Smooth muscle cell (in vitro differentiated cells): ENCODE measurements at regions not wholly inside any gene's neighbourhood (a gene's known extent, or its start where the extent isn't known, plus 50 kb on each side); places are given as distances from the start of the nearest gene placed in this dataset.

ENCODE experiments used
- DNase-seq: peaks from one replicate; lab custom pipeline; 2025; ENCODE audit not compliant: unreplicated experiment; lab: John Stamatoyannopoulos, UW
- H2AFZ ChIP-seq: fragments of 200-600 bp; sonication (generic); 2 replicates; pipeline ENCODE4 v1.6.0; 2016; ENCODE audit warnings: antibody characterized with exemption, low read depth, mild to moderate bottlenecking
- H3F3A ChIP-seq: fragments of 200-600 bp; sonication (generic); 2 replicates; pipeline ENCODE4 v1.6.0; 2017; ENCODE audit warnings: antibody characterized with exemption, low read depth
- H3K27ac ChIP-seq: fragments of 200-600 bp; sonication (generic); 2 replicates; pipeline ENCODE4 v1.5.1; 2016; ENCODE audit warnings: low read depth, mild to moderate bottlenecking
- H3K27me3 ChIP-seq: fragments of 200-600 bp; sonication (generic); 2 replicates; pipeline ENCODE4 v1.6.1; 2016; ENCODE audit warnings: low read depth, mild to moderate bottlenecking
- H3K36me3 ChIP-seq: fragments of 200-600 bp; sonication (generic); 2 replicates; pipeline ENCODE4 v1.5.1; 2016; ENCODE audit warnings: low read depth
- H3K4me1 ChIP-seq: fragments of 200-600 bp; sonication (generic); 2 replicates; pipeline ENCODE4 v1.5.1; 2016; ENCODE audit warnings: low read depth
- H3K4me2 ChIP-seq: fragments of 200-600 bp; sonication (generic); 2 replicates; pipeline ENCODE4 v1.6.0; 2016; ENCODE audit warnings: mild to moderate bottlenecking
- H3K4me3 ChIP-seq: fragments of 200-600 bp; sonication (generic); 2 replicates; pipeline ENCODE4 v1.5.1; 2016; ENCODE audit warnings: mild to moderate bottlenecking
- H3K79me2 ChIP-seq: fragments of 200-600 bp; sonication (generic); 2 replicates; pipeline ENCODE4 v1.6.0; 2016; ENCODE audit warnings: low read depth, mild to moderate bottlenecking
- H3K9ac ChIP-seq: fragments of 200-600 bp; sonication (generic); 2 replicates; pipeline ENCODE4 v1.6.0; 2016; ENCODE audit warnings: low read depth
- H3K9me3 ChIP-seq: fragments of 200-600 bp; sonication (generic); replicated peaks from 2 replicates; pipeline ENCODE4 v1.5.1; 2016; ENCODE audit warnings: low read depth
- H4K20me1 ChIP-seq: fragments of 200-600 bp; sonication (generic); 2 replicates; pipeline ENCODE4 v1.6.0; 2016; ENCODE audit warnings: low read depth
- CTCF ChIP-seq: fragments of 200-600 bp; sonication (generic); IDR thresholded peaks from 2 replicates; pipeline ENCODE4 v1.5.1; 2017; ENCODE audit warnings: borderline replicate concordance, mild to moderate bottlenecking, antibody characterized with exemption; ENCODE audit not compliant: insufficient read depth, poor library complexity, severe bottlenecking
- WGBS: methylation state at CpG from one replicate; pipeline ENCODE4 v1.1.7; 2016; ENCODE audit warnings: low lambda C conversion rate; 5-methylcytosine and 5-hydroxymethylcytosine counted together

DNA sequence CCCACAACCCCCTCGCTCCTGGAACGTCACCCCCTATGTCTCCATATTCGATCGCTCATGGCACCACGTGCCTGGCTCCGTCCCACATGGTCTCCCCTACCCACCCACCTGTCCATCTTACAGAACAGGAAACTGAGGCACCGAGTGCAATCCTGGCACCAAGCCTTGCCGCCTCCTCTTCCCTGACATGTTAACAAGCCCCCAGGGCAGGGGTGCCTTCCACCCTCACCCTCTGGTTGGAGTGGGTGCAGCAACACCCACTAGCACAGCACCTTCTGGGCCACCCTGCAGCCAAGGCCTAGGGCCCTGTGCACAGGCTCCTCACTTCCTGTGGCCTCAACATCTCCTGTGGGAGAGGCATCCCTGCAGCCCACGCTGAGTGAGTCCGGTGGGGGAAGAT is 110.3 kb downstream of the RFLNA start:
- H3K9me3 ChIP-seq, result no peaks in the 10 kb centered on the region
- H4K20me1 ChIP-seq, result peaks cover 88% of the 10 kb centered on the region
- H3K4me1 ChIP-seq, result peaks cover under 1% of the 10 kb centered on the region
- H3K4me2 ChIP-seq, result no peak overlapping the region
- peaks cover 67% of the 10 kb centered on the region for H3K79me2 ChIP-seq
- H3K9ac ChIP-seq, result no peak overlapping the region
- no peak for TF ChIP-seq CTCF
- no peak overlapping the region for H2AFZ ChIP-seq
- H3K36me3 ChIP-seq, result no peaks in the 10 kb centered on the region
- no peak for DNase-seq
- no peaks in the 10 kb centered on the region for H3K27me3 ChIP-seq
- no peaks in the 10 kb centered on the region for H3F3A ChIP-seq
- no peak overlapping the region for H3K4me3 ChIP-seq
- 93% methylated on average over 10 of the region's 10 CpGs for WGBS
- H3K27ac ChIP-seq, result no peak overlapping the region

GRCh38 chr12:124404162-124404784 is 109.4 kb downstream of the RFLNA start:
- Histone ChIP-seq H3K9me3 (no peaks in the 10 kb centered on the region), H3K4me1 (no peaks in the 10 kb centered on the region), H3K9ac (no peak overlapping the region), H2AFZ (no peak overlapping the region), H3K36me3 (no peaks in the 10 kb centered on the region), H4K20me1 (peaks cover 88% of the 10 kb centered on the region), H3F3A (no peaks in the 10 kb centered on the region), H3K4me3 (no peak overlapping the region), H3K27me3 (no peaks in the 10 kb centered on the region), H3K4me2 (no peak overlapping the region), H3K27ac (no peak overlapping the region), H3K79me2 (peaks cover 60% of the 10 kb centered on the region)
- 91% methylated on average over 17 of the region's 17 CpGs for WGBS
- DNase-seq, result no peak
- TF ChIP-seq CTCF, result no peak

DNA sequence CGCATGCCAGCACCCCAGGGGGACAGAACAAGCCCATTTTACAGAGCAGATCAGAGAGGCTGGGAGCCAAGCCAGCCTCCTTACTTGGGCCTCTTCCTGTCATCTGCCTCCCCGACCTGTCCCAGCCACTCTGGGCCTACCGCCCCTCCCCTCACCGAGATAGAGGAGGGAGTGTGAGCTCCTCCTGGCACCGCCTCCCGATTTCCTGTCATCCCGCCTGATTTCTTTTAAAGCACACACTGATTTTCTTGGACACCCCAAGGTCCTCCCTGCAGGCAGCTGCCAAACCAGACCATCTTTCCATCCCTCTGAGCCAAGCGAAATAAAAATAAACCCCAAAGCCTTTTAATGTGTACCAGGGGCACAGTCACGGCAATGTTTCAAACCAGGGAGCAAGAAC is 108.4 kb downstream of the RFLNA start:
- H3K9me3 ChIP-seq, result no peaks in the 10 kb centered on the region
- no peak overlapping the region for H3K4me3 ChIP-seq
- H2AFZ ChIP-seq, result no peak overlapping the region
- H4K20me1 ChIP-seq, result peaks cover 91% of the 10 kb centered on the region
- H3K27ac ChIP-seq, result no peak overlapping the region
- H3K4me1 ChIP-seq, result no peaks in the 10 kb centered on the region
- peaks cover 50% of the 10 kb centered on the region for H3K79me2 ChIP-seq
- 90% methylated on average over 9 of the region's 9 CpGs for WGBS
- H3K27me3 ChIP-seq, result no peaks in the 10 kb centered on the region
- H3K9ac ChIP-seq, result no peak overlapping the region
- TF ChIP-seq CTCF, result no peak
- no peaks in the 10 kb centered on the region for H3K36me3 ChIP-seq
- no peaks in the 10 kb centered on the region for H3F3A ChIP-seq
- DNase-seq, result no peak
- no peak overlapping the region for H3K4me2 ChIP-seq
